ENCODE measurements at regions not wholly inside any gene's neighbourhood (a gene's known extent, or its start where the extent isn't known, plus 50 kb on each side); places are given as distances from the start of the nearest gene placed in this dataset.

DNA sequence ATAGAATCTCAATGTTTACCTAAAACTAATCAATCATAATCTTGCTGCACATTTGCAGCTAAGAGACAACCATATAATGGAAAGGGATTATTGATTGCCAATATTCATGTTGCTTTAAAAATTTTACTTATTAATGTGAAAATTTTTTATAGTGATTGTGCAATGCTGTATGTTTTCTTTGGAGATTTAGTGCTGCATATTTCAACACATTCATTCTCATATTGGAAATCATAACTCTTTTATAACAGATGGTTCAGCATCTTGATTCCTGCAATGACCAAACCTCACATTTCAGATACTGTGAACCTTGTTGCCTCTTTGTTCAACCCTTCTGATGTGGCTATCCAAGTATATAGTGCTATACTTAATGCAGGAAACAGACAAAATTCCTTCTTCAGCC, 502.6 kb downstream of the C4orf33 start:
- TF ChIP-seq, protein P1, sequence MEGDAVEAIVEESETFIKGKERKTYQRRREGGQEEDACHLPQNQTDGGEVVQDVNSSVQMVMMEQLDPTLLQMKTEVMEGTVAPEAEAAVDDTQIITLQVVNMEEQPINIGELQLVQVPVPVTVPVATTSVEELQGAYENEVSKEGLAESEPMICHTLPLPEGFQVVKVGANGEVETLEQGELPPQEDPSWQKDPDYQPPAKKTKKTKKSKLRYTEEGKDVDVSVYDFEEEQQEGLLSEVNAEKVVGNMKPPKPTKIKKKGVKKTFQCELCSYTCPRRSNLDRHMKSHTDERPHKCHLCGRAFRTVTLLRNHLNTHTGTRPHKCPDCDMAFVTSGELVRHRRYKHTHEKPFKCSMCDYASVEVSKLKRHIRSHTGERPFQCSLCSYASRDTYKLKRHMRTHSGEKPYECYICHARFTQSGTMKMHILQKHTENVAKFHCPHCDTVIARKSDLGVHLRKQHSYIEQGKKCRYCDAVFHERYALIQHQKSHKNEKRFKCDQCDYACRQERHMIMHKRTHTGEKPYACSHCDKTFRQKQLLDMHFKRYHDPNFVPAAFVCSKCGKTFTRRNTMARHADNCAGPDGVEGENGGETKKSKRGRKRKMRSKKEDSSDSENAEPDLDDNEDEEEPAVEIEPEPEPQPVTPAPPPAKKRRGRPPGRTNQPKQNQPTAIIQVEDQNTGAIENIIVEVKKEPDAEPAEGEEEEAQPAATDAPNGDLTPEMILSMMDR (IDR thresholded peaks at IDR 0.05) = no peak
- no peak for TF ChIP-seq POLR2A (IDR thresholded peaks at IDR 0.05)
